ENCODE measurements at regions not wholly inside any gene's neighbourhood (a gene's known extent, or its start where the extent isn't known, plus 50 kb on each side); places are given as distances from the start of the nearest gene placed in this dataset.

DNA sequence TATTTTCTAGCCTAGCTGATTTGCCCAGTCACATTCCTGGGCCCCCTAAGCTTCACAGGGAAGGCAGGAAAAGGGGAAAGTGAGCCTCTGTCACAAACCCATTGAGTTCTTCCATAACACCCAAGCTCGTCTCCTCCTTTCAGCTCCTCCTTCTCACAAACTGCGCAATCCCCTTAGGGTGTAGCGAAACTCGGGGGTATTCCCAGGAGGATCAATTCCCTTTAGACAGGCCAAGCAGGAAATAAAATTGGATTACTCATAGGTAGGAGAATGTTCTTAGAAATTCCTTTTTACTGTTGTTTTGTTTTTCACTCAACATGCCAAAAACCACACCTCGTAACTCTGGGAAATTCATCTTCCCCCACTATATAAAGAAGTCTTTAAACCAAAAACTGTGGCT lies 139.3 kb downstream of the IRS2 start:
- ATAC-seq (ENCODE audit: low FRiP score) = no peak

DNA sequence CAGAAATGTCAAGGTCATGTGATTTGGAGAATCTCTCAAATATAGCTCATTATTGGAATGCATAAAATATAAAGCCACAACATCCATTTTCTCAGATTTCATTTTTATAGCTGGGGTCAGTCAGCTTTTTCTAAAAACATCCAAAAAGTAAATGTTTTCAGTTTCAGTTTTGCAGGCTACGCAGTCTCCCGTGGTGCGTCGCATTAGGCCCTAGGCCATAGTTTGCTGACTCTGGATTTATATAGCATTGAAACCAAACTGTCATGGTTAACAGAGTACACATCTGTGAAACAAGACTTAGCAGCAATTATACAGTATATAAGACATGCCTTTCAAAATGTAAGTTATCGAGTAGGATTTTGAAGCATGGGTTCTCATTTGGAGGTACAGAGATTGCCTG lies 140.0 kb downstream of the IRS2 start:
- ATAC-seq (ENCODE audit: low FRiP score) (no peak), DNase-seq (ENCODE audit: low spot score) (no peak)
- TF ChIP-seq, protein P1, sequence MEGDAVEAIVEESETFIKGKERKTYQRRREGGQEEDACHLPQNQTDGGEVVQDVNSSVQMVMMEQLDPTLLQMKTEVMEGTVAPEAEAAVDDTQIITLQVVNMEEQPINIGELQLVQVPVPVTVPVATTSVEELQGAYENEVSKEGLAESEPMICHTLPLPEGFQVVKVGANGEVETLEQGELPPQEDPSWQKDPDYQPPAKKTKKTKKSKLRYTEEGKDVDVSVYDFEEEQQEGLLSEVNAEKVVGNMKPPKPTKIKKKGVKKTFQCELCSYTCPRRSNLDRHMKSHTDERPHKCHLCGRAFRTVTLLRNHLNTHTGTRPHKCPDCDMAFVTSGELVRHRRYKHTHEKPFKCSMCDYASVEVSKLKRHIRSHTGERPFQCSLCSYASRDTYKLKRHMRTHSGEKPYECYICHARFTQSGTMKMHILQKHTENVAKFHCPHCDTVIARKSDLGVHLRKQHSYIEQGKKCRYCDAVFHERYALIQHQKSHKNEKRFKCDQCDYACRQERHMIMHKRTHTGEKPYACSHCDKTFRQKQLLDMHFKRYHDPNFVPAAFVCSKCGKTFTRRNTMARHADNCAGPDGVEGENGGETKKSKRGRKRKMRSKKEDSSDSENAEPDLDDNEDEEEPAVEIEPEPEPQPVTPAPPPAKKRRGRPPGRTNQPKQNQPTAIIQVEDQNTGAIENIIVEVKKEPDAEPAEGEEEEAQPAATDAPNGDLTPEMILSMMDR (IDR thresholded peaks at IDR 0.05) = no peak

More for the DNA sequence above, 139.3 kb downstream of the IRS2 start:
- TF ChIP-seq, protein P1 (IDR thresholded peaks at IDR 0.05) = no peak
- DNase-seq (ENCODE audit: low spot score) = no peak

DNA sequence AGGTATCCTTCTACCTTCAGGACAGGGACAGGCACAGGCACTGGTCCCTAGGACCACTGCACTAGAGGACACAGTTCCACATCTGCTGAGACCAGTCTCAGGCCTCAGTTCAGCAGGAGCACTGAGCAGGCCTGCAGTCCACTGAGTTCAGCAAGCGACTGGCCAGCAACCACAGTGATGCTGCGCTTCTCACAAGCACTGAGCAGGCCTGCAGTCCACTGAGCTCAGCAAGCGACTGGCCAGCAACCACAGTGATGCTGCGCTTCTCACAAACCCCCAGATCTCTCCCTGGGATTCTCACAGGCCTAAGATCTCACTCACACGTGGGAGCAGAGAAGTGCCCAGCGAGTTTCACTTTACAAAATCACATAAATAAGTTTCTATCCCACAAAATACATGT lies 140.6 kb downstream of the IRS2 start:
- DNase-seq (ENCODE audit: low spot score) (no peak), ATAC-seq (ENCODE audit: low FRiP score) (no peak)
- TF ChIP-seq, protein P1 (IDR thresholded peaks at IDR 0.05) = no peak

DNA sequence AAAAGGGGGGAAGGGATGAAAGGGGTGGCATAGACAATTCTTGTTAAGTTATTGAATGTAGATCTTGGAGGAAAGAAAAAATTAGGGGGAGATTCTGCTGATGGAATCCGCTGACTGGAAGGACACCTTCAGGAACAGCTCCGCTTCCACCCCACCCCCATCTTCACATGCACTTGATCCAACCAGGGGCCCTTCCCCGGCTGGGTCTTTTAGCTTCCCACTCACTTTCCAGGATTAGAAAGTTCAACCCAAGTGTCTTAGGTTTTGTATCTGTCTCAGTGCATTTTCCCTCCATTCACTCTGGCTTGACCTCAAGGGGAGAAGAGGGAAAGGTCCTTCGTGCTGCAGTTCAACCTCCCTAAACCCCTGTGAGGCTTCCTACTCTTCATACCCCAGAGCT lies 141.4 kb downstream of the IRS2 start:
- DNase-seq (ENCODE audit: low spot score) (no peak), ATAC-seq (ENCODE audit: low FRiP score) (no peak)
- TF ChIP-seq, protein P1 (IDR thresholded peaks at IDR 0.05) = no peak

DNA sequence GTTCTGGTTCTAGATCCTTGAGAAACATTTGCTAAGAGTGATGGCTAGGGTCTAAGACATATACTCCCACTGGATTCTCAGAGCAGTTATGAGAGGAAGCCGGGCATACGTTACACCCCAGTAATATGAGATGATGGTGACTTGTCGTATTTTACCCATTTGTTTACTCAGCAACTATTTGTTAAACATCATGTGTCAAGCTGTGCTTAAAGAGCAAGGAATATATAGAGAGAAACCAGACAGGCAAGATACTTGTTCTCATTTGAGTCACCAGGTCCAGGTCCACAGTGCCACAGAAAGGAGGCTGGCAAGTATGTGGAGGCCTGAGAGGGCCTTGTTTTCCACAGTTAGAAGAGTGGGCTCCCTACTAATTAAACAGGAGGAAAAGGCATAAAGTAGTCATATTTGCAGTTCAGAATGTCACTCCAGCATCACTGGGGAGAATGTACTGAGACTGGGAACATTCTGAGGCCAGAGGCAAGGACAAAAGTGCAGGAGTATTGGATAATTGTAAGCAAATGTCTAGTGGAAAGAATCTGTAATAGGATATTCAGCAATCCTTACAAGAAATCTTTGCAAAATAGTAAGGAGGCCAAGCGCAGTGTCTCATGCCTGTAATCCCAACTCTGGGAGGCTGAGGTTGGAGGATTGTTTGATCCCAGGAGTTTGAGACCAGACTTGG lies 142.2 kb downstream of the IRS2 start:
- TF ChIP-seq, protein P1 (IDR thresholded peaks at IDR 0.05) = no peak
- no peak for DNase-seq (ENCODE audit: low spot score)
- no peak for ATAC-seq (ENCODE audit: low FRiP score)

DNA sequence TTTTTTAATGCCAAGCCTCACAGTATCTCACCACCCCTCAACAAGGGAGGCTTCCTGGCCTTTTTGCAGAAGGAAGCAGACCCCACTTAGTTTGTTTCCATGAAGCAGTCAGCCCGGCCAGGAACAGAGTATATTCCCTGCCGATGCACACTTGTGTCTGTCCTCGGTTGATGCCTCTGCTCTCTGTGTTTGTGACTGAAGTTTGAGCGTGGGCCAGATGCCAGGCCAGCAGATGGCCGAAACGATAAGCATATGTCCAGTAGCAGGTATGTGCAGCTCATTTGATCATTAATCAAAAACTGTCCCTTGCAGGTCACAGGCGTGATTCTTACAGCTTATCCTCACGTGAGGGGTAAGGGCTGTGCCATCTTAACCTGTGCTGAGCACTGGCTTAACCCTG lies 144.0 kb downstream of the IRS2 start:
- TF ChIP-seq, protein P1 (IDR thresholded peaks at IDR 0.05) = no peak
- DNase-seq (ENCODE audit: low spot score) = no peak
- ATAC-seq (ENCODE audit: low FRiP score) = no peak

DNA sequence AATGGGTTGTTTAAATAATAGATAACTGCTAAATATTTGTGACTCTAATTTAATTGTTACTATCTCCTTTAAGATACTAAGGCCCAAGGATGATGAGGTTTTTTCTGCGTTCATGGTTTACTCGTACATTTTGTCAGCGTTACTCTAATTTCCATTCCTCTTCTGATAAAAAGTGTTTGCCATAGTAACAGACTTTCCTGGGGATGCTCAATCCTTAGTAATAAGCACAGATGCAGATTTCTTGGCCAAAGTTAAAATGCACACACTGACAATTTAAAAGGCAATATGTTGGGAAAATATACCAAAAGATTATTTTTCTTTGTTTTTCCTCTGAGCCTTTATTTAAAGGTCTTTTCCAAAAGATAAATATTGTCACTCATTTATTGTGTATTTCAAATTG lies 149.6 kb downstream of the IRS2 start:
- ATAC-seq (ENCODE audit: low FRiP score) = no peak
- DNase-seq (ENCODE audit: low spot score) = no peak
- TF ChIP-seq, protein P1 (IDR thresholded peaks at IDR 0.05) = no peak
